NOMO-1 treated with DMSO at 0.1 percent for 48 hours (cell line): ENCODE measurements at regions not wholly inside any gene's neighbourhood (a gene's known extent, or its start where the extent isn't known, plus 50 kb on each side); places are given as distances from the start of the nearest gene placed in this dataset.

Experiments used
- DNase-seq: peaks from one replicate; lab custom pipeline; 2025; ENCODE audit not compliant: unreplicated experiment; lab: John Stamatoyannopoulos, UW

- DNase-seq, result no peak
Observed at GRCh38 chr21:32135401-32136363, 143.2 kb downstream of the MIS18A start.

DNA sequence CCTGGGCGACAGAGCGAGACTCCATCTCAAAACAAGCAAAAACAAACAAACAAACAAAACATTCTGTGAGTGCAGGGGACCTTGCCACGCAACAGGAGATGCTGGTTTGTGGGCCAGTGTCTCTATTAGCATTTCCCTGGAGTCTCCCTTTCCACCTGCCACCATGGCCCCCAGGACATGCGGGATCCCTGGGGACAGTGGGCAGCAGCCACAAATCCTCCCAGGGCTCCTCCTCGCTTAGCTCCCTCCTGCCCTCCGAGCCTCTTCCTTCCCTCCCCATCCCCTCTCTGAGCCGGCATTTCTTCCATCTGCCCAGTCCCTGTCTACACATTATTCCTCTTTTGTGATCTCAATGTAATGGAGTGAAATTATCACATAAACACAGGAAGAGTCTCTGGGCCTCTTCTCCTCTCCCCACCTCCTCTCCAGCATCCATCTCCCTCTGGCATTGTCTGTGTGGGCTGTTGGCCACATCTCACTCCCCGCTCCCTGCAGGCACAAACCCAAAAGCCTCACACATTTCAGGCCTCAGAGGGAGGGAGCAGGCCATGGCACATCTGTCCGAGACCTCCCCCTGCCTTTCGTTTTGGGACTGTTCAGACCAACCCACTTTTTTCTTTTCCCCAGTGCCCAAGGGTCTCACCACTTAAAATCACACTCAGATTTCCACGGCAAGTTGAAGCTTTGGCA, 144.3 kb downstream of the MIS18A start:
- DNase-seq, result no peak

DNA sequence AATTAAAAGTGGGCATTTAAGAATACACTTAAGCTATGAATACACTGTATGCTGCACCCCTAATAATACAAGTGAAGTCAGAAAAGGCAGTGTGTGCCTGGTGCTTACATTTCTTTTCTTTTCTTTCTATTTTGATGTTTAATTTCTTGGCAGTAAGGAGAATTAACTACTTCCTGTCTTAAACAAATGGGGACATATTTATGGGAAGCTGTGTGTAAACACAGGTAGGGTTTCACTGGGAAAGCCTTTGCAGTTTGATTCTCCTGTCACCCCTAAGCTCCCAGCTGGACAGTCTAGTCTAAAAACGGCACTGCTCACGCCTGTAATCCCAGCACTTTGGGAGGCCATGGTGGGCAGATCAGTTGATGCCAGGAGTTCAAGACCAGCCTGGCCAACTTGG, 146.0 kb downstream of the MIS18A start:
- DNase-seq, result no peak

DNA sequence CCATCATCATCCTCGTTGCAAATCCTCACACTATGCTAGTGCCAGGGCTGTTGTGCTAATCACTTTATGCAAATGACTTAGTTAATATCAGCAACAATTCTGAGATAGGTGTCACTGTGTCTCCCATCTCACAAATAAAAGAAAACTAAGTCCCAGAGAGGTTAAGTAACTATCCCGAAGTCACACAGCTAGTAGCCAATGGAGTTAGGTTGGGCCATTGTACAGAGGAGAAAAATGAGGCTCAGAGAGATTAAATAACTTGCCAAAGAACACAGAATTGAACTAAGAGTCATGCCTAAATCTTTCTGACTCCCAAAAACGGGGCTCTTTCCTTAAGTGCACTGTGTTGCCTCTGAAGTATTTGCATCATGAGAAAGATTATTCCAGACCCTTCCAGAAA, 146.4 kb downstream of the MIS18A start:
- DNase-seq, result no peak

DNA sequence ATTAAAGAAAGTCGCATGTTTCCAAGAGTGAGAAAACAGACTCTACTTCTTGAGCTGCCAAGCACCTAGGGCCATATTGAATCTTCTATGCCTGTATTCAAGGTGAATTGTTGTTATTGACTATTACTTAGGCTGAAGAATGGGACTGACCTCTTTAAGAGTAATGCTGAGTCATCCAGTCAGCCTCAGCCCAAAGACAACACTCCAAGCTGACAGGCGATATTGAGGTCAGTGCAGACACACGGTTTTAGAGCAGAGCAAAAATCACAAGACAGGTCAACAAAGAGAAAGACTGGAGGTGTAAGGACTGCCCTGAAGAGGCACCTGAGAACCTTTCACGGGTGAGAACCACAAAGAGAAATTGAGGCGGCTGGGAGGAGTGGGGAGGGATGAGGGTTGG, 146.9 kb downstream of the MIS18A start:
- DNase-seq, result no peak

DNA sequence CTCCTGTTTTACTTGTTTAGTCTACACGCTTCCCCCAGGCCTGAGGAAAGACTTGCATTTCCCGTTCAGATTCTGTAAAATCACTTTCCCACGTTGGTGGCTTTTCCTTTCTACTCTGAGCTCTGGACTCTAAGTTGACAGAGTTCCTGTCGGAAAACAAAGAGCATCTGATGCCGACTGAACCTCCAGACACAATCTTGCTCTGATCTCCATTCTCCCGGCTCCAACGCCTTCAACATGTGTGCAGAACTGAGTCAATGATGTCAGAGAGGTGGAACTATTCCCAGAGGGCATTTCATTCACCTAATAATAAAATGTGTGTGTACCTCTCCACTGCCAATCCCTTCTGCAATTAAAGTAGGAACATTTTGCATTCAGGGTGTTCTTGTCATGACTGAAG, 147.7 kb downstream of the MIS18A start:
- DNase-seq, result no peak

- DNase-seq, result no peak
Observed at GRCh38 chr21:32130031-32130891, 148.6 kb downstream of the MIS18A start.

DNA sequence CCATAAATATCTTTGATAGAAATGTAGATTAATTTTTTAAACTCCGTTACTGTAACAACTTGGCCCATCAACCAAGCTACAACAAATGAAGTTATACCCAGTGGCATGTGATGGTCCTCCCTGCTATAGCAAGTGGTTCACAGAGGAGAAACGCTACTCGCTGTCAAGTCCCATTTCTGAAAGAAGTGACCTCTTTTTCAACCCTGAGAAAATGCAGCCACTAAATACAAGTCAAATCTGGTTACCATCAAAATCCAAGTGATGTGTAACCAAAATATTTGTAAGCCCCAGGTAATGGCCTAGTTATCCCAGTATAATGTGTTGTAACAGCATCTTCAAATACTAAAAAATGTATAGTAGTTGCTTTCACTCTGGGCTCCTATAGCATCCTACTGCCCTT, 151.8 kb downstream of the MIS18A start:
- DNase-seq, result no peak

DNA sequence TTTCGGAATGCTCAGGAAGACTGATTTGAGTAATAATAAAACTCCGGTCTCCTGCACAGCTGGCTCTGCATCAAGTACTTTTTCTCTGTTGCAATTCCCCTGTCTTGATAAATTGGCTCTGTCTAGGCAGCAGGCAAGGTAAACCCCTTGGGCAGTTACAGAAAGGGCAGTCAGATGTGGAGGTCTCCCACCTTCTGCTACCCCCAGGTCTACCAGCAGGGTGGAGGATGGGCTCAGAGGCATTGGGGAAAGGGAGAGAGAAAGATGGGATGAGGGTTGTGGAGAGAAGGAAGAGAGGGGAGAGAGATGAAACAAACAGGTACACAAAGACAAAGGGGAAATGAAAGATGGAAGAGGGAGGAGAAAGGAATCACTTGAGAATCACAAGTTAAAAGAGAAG, 156.8 kb downstream of the MIS18A start:
- no peak for DNase-seq

DNA sequence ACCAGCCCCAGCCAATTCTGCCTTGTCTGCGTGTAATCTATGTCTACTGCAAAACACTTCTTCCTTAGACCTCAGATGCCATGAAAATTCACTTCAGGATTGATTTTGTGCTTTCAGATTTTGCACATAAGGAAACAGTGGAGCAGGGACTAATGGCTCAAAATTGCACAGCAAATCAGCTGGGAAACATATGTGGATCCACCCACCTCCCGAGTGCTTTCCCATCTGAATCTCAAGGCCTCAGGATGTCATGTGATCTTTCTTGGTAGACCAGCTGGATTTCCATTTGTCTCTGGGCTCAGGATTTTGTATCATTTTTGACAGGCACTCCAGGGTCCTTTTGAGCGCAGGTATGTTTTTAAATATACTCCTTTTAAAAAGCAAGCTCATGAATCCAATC, 158.6 kb downstream of the MIS18A start:
- no peak for DNase-seq

DNA sequence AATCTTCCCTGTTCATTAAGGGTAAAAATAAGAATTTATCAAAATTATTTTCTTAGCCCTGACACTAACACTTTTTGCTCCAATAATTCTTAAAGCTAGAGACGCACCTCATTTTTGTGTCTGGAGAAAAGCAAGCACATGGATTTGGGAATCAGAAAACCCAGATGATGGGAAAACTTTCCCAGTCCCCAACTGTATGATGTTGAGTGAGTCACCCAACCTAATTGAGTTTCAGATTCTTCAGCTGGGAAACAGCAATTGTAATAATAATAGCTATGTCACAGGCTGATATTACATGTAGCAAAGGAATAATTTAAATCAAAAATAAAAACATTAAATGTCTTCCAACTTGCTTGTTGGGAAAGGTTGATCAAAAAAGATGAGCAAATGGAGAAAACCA, 159.0 kb downstream of the MIS18A start:
- no peak for DNase-seq

- no peak for DNase-seq
Observed at GRCh38 chr21:32119389-32119788, 159.5 kb downstream of the MIS18A start.

- no peak for DNase-seq
Observed at GRCh38 chr21:32114419-32115035, 164.3 kb downstream of the MIS18A start.

GRCh38 chr21:32113486-32113885, 165.4 kb downstream of the MIS18A start:
- no peak for DNase-seq

DNA sequence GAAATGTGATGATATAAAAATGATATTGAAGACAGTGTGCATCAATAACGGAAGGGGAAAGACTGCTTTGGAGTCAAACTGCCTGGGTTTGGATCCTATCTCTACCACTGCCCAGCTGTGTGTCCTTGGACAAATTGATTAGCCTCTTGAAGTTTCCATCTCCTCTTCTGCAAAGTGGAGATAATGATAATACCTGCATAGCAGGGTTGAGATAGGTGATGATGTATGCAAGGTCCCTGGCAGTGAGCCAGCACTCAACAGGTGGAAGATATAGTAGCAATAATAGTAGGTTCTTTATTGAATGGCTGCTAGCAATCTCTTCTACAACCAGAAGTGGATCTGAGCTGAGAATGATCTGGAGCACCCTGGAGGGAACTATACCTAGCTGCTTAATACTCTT, 166.7 kb downstream of the MIS18A start:
- DNase-seq, result no peak

GRCh38 chr21:32108566-32108965, 170.3 kb downstream of the MIS18A start:
- no peak for DNase-seq

- no peak for DNase-seq
Observed at GRCh38 chr21:32103361-32103760, 175.5 kb downstream of the MIS18A start.

- DNase-seq, result no peak
Observed at GRCh38 chr21:32102426-32102825, 176.4 kb downstream of the MIS18A start.

DNA sequence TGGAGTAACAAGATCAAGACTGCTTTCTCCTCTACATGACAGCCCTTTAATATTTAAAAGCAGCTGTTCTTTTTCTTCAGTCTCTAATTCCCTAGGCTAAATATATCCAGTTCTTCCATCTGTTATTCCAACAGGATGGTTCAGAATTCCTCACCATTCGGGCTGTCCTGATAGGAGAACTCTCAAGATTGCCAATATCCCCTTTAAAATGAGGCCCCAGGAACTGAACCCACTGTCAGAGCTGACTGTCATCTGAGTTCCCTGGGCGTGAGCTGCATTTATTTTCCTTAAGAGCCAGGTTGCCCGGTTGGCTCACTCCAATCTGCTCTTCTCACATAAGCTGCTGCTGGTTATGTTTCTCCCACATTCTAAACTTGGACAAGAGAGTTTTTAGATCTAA, 177.6 kb downstream of the MIS18A start:
- no peak for DNase-seq

- DNase-seq, result no peak
Observed at GRCh38 chr21:32100423-32100822, 178.4 kb downstream of the MIS18A start.

- DNase-seq, result no peak
Observed at GRCh38 chr21:32099812-32100416, 178.9 kb downstream of the MIS18A start.
